H1 (cell line): ENCODE measurements at regions not wholly inside any gene's neighbourhood (a gene's known extent, or its start where the extent isn't known, plus 50 kb on each side); places are given as distances from the start of the nearest gene placed in this dataset.

Experiments used
- CTCF ChIP-seq, 3 experiments: IDR thresholded peaks; 1 replicate in 2 of 3; 2 replicates in 1 of 3; pipeline versions ENCODE4 v1.5.1 to v1.6.1; 2011; ENCODE audit warnings: low read length in 3 of 3, mild to moderate bottlenecking in 3 of 3, inconsistent platforms in 2 of 3, low read depth in 1 of 3, moderate library complexity in 1 of 3; ENCODE audit not compliant: insufficient read depth in 1 of 3; ENCODE audit errors: control extremely low read depth in 1 of 3
- EZH2 ChIP-seq: fragments of 200-600 bp; sonication (generic); IDR thresholded peaks from 2 replicates; pipeline ENCODE4 v1.7.1; 2012; ENCODE audit warnings: low read depth, mild to moderate bottlenecking, moderate library complexity, low read length, inconsistent platforms; ENCODE audit not compliant: severe bottlenecking
- PHF8 ChIP-seq: fragments of 200-600 bp; sonication (generic); conservative IDR thresholded peaks from 2 replicates; pipeline ENCODE4 v1.7.1; 2012; ENCODE audit warnings: low read depth, mild to moderate bottlenecking, inconsistent platforms, low read length, moderate library complexity
- POLR2AphosphoS5 ChIP-seq: IDR thresholded peaks from 2 replicates; pipeline ENCODE4 v1.6.1; 2011; ENCODE audit warnings: low read depth, low read length
- TAF1 ChIP-seq: IDR thresholded peaks from 2 replicates; pipeline ENCODE4 v1.6.1; 2011; ENCODE audit warnings: mild to moderate bottlenecking, low read depth, low read length
- TEAD4 ChIP-seq: IDR thresholded peaks from 2 replicates; pipeline ENCODE4 v1.6.1; 2012; ENCODE audit warnings: low read depth, low read length, inconsistent platforms, mixed read lengths

- no peak for TF ChIP-seq EZH2
- no peak for TF ChIP-seq TAF1
- TF ChIP-seq CTCF (IDR thresholded peaks at IDR 0.05; ENCODE audit: control extremely low read depth in 1 of 3, insufficient read depth in 1 of 3, low read depth in 1 of 3, low read length in 3 of 3): no peak
- no peak for TF ChIP-seq POLR2AphosphoS5
- TF ChIP-seq TEAD4: no peak
- no peak for TF ChIP-seq PHF8
Measured at GRCh38 chr6:164144316-164144715, 729.8 kb downstream of the QKI start.
